ENCODE measurements at regions not wholly inside any gene's neighbourhood (a gene's known extent, or its start where the extent isn't known, plus 50 kb on each side); places are given as distances from the start of the nearest gene placed in this dataset.

- H3K9me3 ChIP-seq = no peaks in the 10 kb centered on the region
- H3K4me3 ChIP-seq = no peak overlapping the region
- H3K27ac ChIP-seq = no peak overlapping the region
- no peaks in the 10 kb centered on the region for H3K27me3 ChIP-seq
- intact Hi-C loops (cut with DNase I) = no loop called here
- H3K4me1 ChIP-seq = no peaks in the 10 kb centered on the region
- TF ChIP-seq POLR2A (IDR thresholded peaks at IDR 0.05) (no peak), CTCF (IDR thresholded peaks at IDR 0.05) (no peak)
- 76 to 80% methylated on average over 3 of the region's 3 CpGs for WGBS, 2 donors
- no peaks in the 10 kb centered on the region for H3K36me3 ChIP-seq
- DNase-seq = no peak
Observed at GRCh38 chr7:41199136-41199535, 503.8 kb downstream of the INHBA start.

GRCh38 chr7:41198502-41198901 lies 504.4 kb downstream of the INHBA start:
- DNase-seq = no peak
- no peaks in the 10 kb centered on the region for H3K27me3 ChIP-seq
- no peak overlapping the region for H3K4me3 ChIP-seq
- no peaks in the 10 kb centered on the region for H3K4me1 ChIP-seq
- H3K9me3 ChIP-seq = no peaks in the 10 kb centered on the region
- intact Hi-C loops (cut with DNase I) = no loop called here
- no peaks in the 10 kb centered on the region for H3K36me3 ChIP-seq
- TF ChIP-seq POLR2A (IDR thresholded peaks at IDR 0.05) = no peak
- TF ChIP-seq CTCF (IDR thresholded peaks at IDR 0.05) = no peak
- H3K27ac ChIP-seq = no peak overlapping the region

- no peak overlapping the region for H3K27ac ChIP-seq
- H3K4me3 ChIP-seq = no peak overlapping the region
- no peaks in the 10 kb centered on the region for H3K9me3 ChIP-seq
- no peaks in the 10 kb centered on the region for H3K4me1 ChIP-seq
- H3K27me3 ChIP-seq = no peaks in the 10 kb centered on the region
- WGBS, 2 donors = 81 to 84% methylated on average over 2 of the region's 2 CpGs
- TF ChIP-seq CTCF (IDR thresholded peaks at IDR 0.05) (no peak), POLR2A (IDR thresholded peaks at IDR 0.05) (no peak)
- intact Hi-C loops (cut with DNase I) = no loop called here
- DNase-seq = no peak
- no peaks in the 10 kb centered on the region for H3K36me3 ChIP-seq
Observed at GRCh38 chr7:41197769-41198168, 505.1 kb downstream of the INHBA start.

DNA sequence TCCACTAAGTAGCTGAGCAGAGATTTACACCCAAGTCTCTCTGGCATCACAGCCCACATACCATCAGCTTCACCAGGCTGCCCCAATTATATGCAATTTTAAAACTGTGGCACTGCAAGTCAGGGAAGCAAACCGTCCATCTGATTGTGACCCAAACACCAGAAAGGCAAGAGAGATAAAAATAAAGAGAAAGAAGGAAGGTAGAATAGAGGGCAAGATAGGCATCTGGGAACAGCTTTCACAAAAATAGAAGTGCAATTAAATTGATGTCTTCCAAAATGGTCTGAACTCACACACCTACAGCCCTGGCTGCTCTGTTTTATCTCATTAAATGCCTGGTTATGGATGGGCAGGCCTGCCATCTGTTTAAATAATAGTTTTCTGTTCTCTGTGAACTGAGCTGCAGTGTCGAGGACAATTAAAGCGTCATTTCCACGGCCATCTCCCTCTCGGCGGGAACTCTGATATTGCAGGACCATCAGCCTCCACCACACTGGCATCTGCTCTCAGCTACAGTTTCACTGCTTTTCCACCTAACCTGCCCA lies 509.1 kb downstream of the INHBA start:
- intact Hi-C loops (cut with DNase I) = no loop called here
- Histone ChIP-seq H3K36me3 (no peaks in the 10 kb centered on the region), H3K27me3 (no peaks in the 10 kb centered on the region), H3K4me1 (no peaks in the 10 kb centered on the region), H3K4me3 (no peak overlapping the region), H3K27ac (no peak overlapping the region), H3K9me3 (no peaks in the 10 kb centered on the region)
- TF ChIP-seq CTCF (IDR thresholded peaks at IDR 0.05) (no peak), POLR2A (IDR thresholded peaks at IDR 0.05) (no peak)
- no peak for DNase-seq
- 86 to 91% methylated on average over 6 of the region's 6 CpGs for WGBS, 2 donors

DNA sequence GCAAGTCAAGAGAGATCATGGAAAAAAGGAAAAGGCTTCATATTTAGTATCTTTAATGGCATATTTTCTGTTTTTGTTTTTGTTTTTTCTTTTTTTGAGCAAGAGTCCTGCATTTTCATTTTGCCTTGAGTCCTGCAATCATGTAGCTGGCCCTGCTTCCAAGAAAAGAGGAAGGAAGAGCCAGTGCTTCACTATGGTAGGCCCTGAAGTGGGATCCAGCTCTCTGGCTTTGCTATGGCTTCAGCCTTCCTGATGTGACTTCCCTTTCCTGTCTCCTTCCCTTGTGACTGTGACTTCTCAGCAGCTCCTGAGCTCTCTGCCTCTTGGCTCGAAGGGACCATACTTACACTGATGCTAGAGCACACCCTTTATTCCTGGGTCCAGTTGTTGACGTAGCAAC lies 512.3 kb downstream of the INHBA start:
- Histone ChIP-seq H3K4me1 (no peaks in the 10 kb centered on the region), H3K9me3 (no peaks in the 10 kb centered on the region), H3K36me3 (no peaks in the 10 kb centered on the region), H3K27ac (no peak overlapping the region), H3K4me3 (no peak overlapping the region), H3K27me3 (no peaks in the 10 kb centered on the region)
- no peak for TF ChIP-seq POLR2A (IDR thresholded peaks at IDR 0.05)
- no peak for TF ChIP-seq CTCF (IDR thresholded peaks at IDR 0.05)
- no peak for DNase-seq
- 38 to 59% methylated on average over 2 of the region's 2 CpGs for WGBS, 2 donors
- intact Hi-C loops (cut with DNase I) = no loop called here
